HUES64 (cell line): ENCODE measurements at regions not wholly inside any gene's neighbourhood (a gene's known extent, or its start where the extent isn't known, plus 50 kb on each side); places are given as distances from the start of the nearest gene placed in this dataset.

Experiments
- H3K27ac ChIP-seq: 2 replicates; pipeline ENCODE4 v1.7.0; 2013; ENCODE audit warnings: low read depth, low read length, inconsistent platforms
- H3K27me3 ChIP-seq: 2 replicates; pipeline ENCODE4 v1.6.1; 2013; ENCODE audit warnings: mild to moderate bottlenecking, low read length; ENCODE audit not compliant: insufficient read depth
- H3K36me3 ChIP-seq: 2 replicates; pipeline ENCODE4 v1.6.1; 2013; ENCODE audit warnings: mild to moderate bottlenecking, low read length; ENCODE audit not compliant: insufficient read depth
- H3K4me1 ChIP-seq: 2 replicates; pipeline ENCODE4 v1.6.1; 2013; ENCODE audit warnings: mild to moderate bottlenecking, low read length, moderate library complexity; ENCODE audit not compliant: insufficient read depth
- H3K4me3 ChIP-seq: 2 replicates; pipeline ENCODE4 v1.5.1; 2013; ENCODE audit warnings: mild to moderate bottlenecking, low read length, moderate library complexity
- H3K9ac ChIP-seq: 2 replicates; pipeline ENCODE4 v1.6.1; 2013; ENCODE audit warnings: mild to moderate bottlenecking, low read depth, low read length
- H3K9me3 ChIP-seq: 2 replicates; pipeline ENCODE4 v1.6.1; 2013; ENCODE audit warnings: low read depth, low read length; ENCODE audit not compliant: insufficient read depth
- WGBS: fragments of 150-250, 120-280 bp; methylation state at CpG from one replicate; pipeline ENCODE4 v1.1.7; 2013; ENCODE audit warnings: missing lambda C conversion rate; 5-methylcytosine and 5-hydroxymethylcytosine counted together

GRCh38 chr1:10857687-10858086 lies 61.2 kb upstream of the CASZ1 start:
- Histone ChIP-seq H3K36me3 (no peaks in the 10 kb centered on the region), H3K4me1 (peaks cover 5% of the 10 kb centered on the region; the same call in 1 of the 2 replicates), H3K9ac (no peak overlapping the region), H3K27me3 (peaks cover 14% of the 10 kb centered on the region; the same call in 1 of the 2 replicates), H3K9me3 (no peaks in the 10 kb centered on the region), H3K27ac (no peak overlapping the region), H3K4me3 (no peak overlapping the region)
- WGBS, result 90% methylated on average over 11 of the region's 11 CpGs

- peaks cover 28% of the 10 kb centered on the region for H3K27me3 ChIP-seq
- WGBS, result 75% methylated on average over 11 of the region's 13 CpGs
- H3K9ac ChIP-seq, result no peak overlapping the region
- no peaks in the 10 kb centered on the region for H3K9me3 ChIP-seq
- no peaks in the 10 kb centered on the region for H3K36me3 ChIP-seq
- H3K4me1 ChIP-seq, result peaks cover 5% of the 10 kb centered on the region; the same call in 1 of the 2 replicates
- no peak overlapping the region for H3K4me3 ChIP-seq
- H3K27ac ChIP-seq, result no peak overlapping the region
Observed at GRCh38 chr1:10860218-10860617, 63.8 kb upstream of the CASZ1 start.

- Histone ChIP-seq H3K36me3 (no peaks in the 10 kb centered on the region), H3K9ac (no peak overlapping the region), H3K4me1 (peaks cover 6% of the 10 kb centered on the region; the same call in 1 of the 2 replicates), H3K4me3 (no peak overlapping the region), H3K27me3 (peaks cover 33% of the 10 kb centered on the region), H3K27ac (no peak overlapping the region), H3K9me3 (no peaks in the 10 kb centered on the region)
- 79% methylated on average over 10 of the region's 11 CpGs for WGBS
Observed at GRCh38 chr1:10860682-10861081, 64.2 kb upstream of the CASZ1 start.

- Histone ChIP-seq H3K27ac (no peak overlapping the region), H3K9me3 (no peaks in the 10 kb centered on the region), H3K4me1 (peaks cover 12% of the 10 kb centered on the region; the same call in 1 of the 2 replicates), H3K27me3 (peaks cover 43% of the 10 kb centered on the region), H3K9ac (no peak overlapping the region), H3K4me3 (no peak overlapping the region), H3K36me3 (no peaks in the 10 kb centered on the region)
- 77% methylated on average over 3 of the region's 5 CpGs for WGBS
Observed at GRCh38 chr1:10861822-10862221, 65.4 kb upstream of the CASZ1 start.

- Histone ChIP-seq H3K9ac (no peak overlapping the region), H3K27ac (no peak overlapping the region), H3K4me1 (peaks cover 12% of the 10 kb centered on the region; the same call in 1 of the 2 replicates), H3K36me3 (no peaks in the 10 kb centered on the region), H3K4me3 (no peak overlapping the region), H3K27me3 (peaks cover 50% of the 10 kb centered on the region), H3K9me3 (no peaks in the 10 kb centered on the region)
- 88% methylated on average over 17 of the region's 18 CpGs for WGBS
Observed at GRCh38 chr1:10862743-10863335, 66.4 kb upstream of the CASZ1 start.

- Histone ChIP-seq H3K9me3 (no peaks in the 10 kb centered on the region), H3K9ac (no peak overlapping the region), H3K36me3 (no peaks in the 10 kb centered on the region), H3K4me3 (no peak overlapping the region), H3K27ac (no peak overlapping the region), H3K4me1 (peaks cover 12% of the 10 kb centered on the region; the same call in 1 of the 2 replicates), H3K27me3 (peaks cover 58% of the 10 kb centered on the region)
- WGBS, result 62% methylated on average over 12 of the region's 12 CpGs
Observed at GRCh38 chr1:10863886-10864285, 67.4 kb upstream of the CASZ1 start.

GRCh38 chr1:10864776-10865175 lies 68.3 kb upstream of the CASZ1 start:
- Histone ChIP-seq H3K9ac (no peak overlapping the region), H3K4me3 (no peak overlapping the region), H3K27ac (no peak overlapping the region), H3K27me3 (peaks cover 62% of the 10 kb centered on the region), H3K4me1 (peaks cover 9% of the 10 kb centered on the region; the same call in 1 of the 2 replicates), H3K9me3 (no peaks in the 10 kb centered on the region), H3K36me3 (no peaks in the 10 kb centered on the region)
- WGBS, result 87% methylated on average over 9 of the region's 9 CpGs

GRCh38 chr1:10865518-10866320 lies 69.3 kb upstream of the CASZ1 start:
- H3K9me3 ChIP-seq, result no peaks in the 10 kb centered on the region
- no peak overlapping the region for H3K9ac ChIP-seq
- no peak overlapping the region for H3K27ac ChIP-seq
- H3K4me3 ChIP-seq, result no peak overlapping the region; the same call in 1 of the 2 replicates
- peaks cover 8% of the 10 kb centered on the region; the same call in 1 of the 2 replicates for H3K4me1 ChIP-seq
- WGBS, result 40% methylated on average over 15 of the region's 19 CpGs
- no peaks in the 10 kb centered on the region for H3K36me3 ChIP-seq
- peaks cover 60% of the 10 kb centered on the region for H3K27me3 ChIP-seq

GRCh38 chr1:10866321-10867093 lies 70.1 kb upstream of the CASZ1 start:
- Histone ChIP-seq H3K4me3 (peak overlapping the region; percentile 54), H3K9me3 (no peaks in the 10 kb centered on the region), H3K36me3 (no peaks in the 10 kb centered on the region), H3K4me1 (peaks cover 8% of the 10 kb centered on the region; the same call in 1 of the 2 replicates), H3K27ac (no peak overlapping the region), H3K27me3 (peaks cover 54% of the 10 kb centered on the region), H3K9ac (no peak overlapping the region; the same call in 1 of the 2 replicates)
- WGBS, result 4% methylated on average over 28 of the region's 31 CpGs

- 5% methylated on average over 54 of the region's 54 CpGs for WGBS
- no peaks in the 10 kb centered on the region for H3K9me3 ChIP-seq
- no peaks in the 10 kb centered on the region for H3K36me3 ChIP-seq
- H3K4me3 ChIP-seq, result peak overlapping the region; percentile 41
- peaks cover 8% of the 10 kb centered on the region; the same call in 1 of the 2 replicates for H3K4me1 ChIP-seq
- H3K27ac ChIP-seq, result no peak overlapping the region
- peaks cover 50% of the 10 kb centered on the region for H3K27me3 ChIP-seq
- H3K9ac ChIP-seq, result no peak overlapping the region
Observed at GRCh38 chr1:10867138-10867721, 70.8 kb upstream of the CASZ1 start.
